C4-2B (cell line): ENCODE measurements at regions not wholly inside any gene's neighbourhood (a gene's known extent, or its start where the extent isn't known, plus 50 kb on each side); places are given as distances from the start of the nearest gene placed in this dataset.

Experiments used
- H3K27ac ChIP-seq: fragments of 450-650 bp; 2 replicates; pipeline ENCODE4 v1.5.1; 2017
- CTCF ChIP-seq: fragments of 450-650 bp; conservative IDR thresholded peaks from 2 replicates; pipeline ENCODE4 v1.5.1; 2017; ENCODE audit warnings: mild to moderate bottlenecking
- ZFX ChIP-seq: fragments of 450-650 bp; IDR thresholded peaks from 2 replicates; pipeline ENCODE4 v1.6.1; 2017

- no peak overlapping the region for H3K27ac ChIP-seq
- TF ChIP-seq CTCF (no peak), ZFX (no peak)
Observed at GRCh38 chr15:39132954-39133600, 447.8 kb upstream of the THBS1 start.

GRCh38 chr15:39134282-39134681, 446.6 kb upstream of the THBS1 start:
- no peak for TF ChIP-seq ZFX
- no peak for TF ChIP-seq CTCF
- no peak overlapping the region for H3K27ac ChIP-seq

GRCh38 chr15:39135989-39136388, 444.9 kb upstream of the THBS1 start:
- no peak overlapping the region for H3K27ac ChIP-seq

GRCh38 chr15:39139431-39140059, 441.3 kb upstream of the THBS1 start:
- H3K27ac ChIP-seq = no peak overlapping the region
- TF ChIP-seq CTCF (no peak), ZFX (no peak)

More at GRCh38 chr15:39135989-39136388, 444.9 kb upstream of the THBS1 start:
- no peak for TF ChIP-seq ZFX
- no peak for TF ChIP-seq CTCF

- H3K27ac ChIP-seq = no peak overlapping the region
- TF ChIP-seq CTCF (no peak), ZFX (no peak)
Observed at GRCh38 chr15:39140060-39140604, 440.7 kb upstream of the THBS1 start.

- H3K27ac ChIP-seq = no peak overlapping the region
- TF ChIP-seq ZFX (no peak), CTCF (no peak)
Observed at GRCh38 chr15:39142500-39142899, 438.4 kb upstream of the THBS1 start.

- TF ChIP-seq CTCF = no peak
- no peak for TF ChIP-seq ZFX
- H3K27ac ChIP-seq = no peak overlapping the region
Observed at GRCh38 chr15:39143479-39143878, 437.4 kb upstream of the THBS1 start.
